OCI-LY7 (cell line): ENCODE measurements at regions not wholly inside any gene's neighbourhood (a gene's known extent, or its start where the extent isn't known, plus 50 kb on each side); places are given as distances from the start of the nearest gene placed in this dataset.

Source experiments
- BruUV-seq: library from RNA; stranded (reverse); fragments of 400-500 nt; replicated peaks from 2 replicates; lab custom pipeline; 2021; lab: Mats Ljungman, UMichigan
- CTCF ChIA-PET: fragments of 300-600 bp; sonication (Branson Sonifier 250); formaldehyde crosslinking; loops from one replicate; lab custom pipeline; 2022; ENCODE audit warnings: antibody characterized with exemption; ENCODE audit not compliant: unreplicated experiment; lab: Charles Lee
- POLR2A ChIA-PET: fragments of 300-600 bp; sonication (Branson Sonifier 250); formaldehyde crosslinking; loops from one replicate; lab custom pipeline; 2022; ENCODE audit warnings: antibody characterized with exemption; lab: Charles Lee
- DNase-seq: peaks from one replicate; pipeline ENCODE4 v3.0.0-alpha.2; 2015; ENCODE audit warnings: low spot score
- H2AFZ ChIP-seq: fragments of 200-600 bp; sonication (generic), shearing (Covaris generic); 2 replicates; pipeline ENCODE4 v1.6.1; 2014; ENCODE audit warnings: mild to moderate bottlenecking, antibody characterized with exemption, low read length, moderate library complexity
- H3K27ac ChIP-seq: fragments of 200-600 bp; sonication (generic); 2 replicates; pipeline ENCODE4 v1.5.1; 2014; ENCODE audit warnings: mixed run types, low read depth, mild to moderate bottlenecking, moderate library complexity, low read length, inconsistent platforms; ENCODE audit not compliant: poor library complexity, severe bottlenecking
- H3K36me3 ChIP-seq: fragments of 200-600 bp; sonication (generic); 2 replicates; pipeline ENCODE4 v1.6.1; 2014; ENCODE audit warnings: mild to moderate bottlenecking, antibody characterized with exemption, low read length, moderate library complexity, mixed read lengths; ENCODE audit not compliant: insufficient read depth
- H3K4me1 ChIP-seq: fragments of 200-600 bp; sonication (generic); 2 replicates; pipeline ENCODE4 v1.5.1; 2014; ENCODE audit warnings: mild to moderate bottlenecking, low read length; ENCODE audit not compliant: insufficient read depth, poor library complexity, severe bottlenecking
- H3K4me2 ChIP-seq: fragments of 200-600 bp; sonication (generic); 2 replicates; pipeline ENCODE4 v1.6.1; 2014; ENCODE audit warnings: mild to moderate bottlenecking, low read length
- H3K4me3 ChIP-seq: fragments of 200-600 bp; sonication (generic); 2 replicates; pipeline ENCODE4 v1.5.1; 2014; ENCODE audit warnings: mild to moderate bottlenecking, low read depth, low read length; ENCODE audit not compliant: poor library complexity, severe bottlenecking
- H3K79me2 ChIP-seq: fragments of 200-600 bp; sonication (generic); 2 replicates; pipeline ENCODE4 v1.6.1; 2016; ENCODE audit warnings: low read depth, mild to moderate bottlenecking, low read length, moderate library complexity, mixed read lengths; ENCODE audit not compliant: insufficient read depth
- H3K9me2 ChIP-seq: fragments of 200-600 bp; sonication (generic); 2 replicates; pipeline ENCODE4 v1.6.1; 2016; ENCODE audit warnings: mild to moderate bottlenecking, low read length, mixed read lengths; ENCODE audit not compliant: insufficient read depth
- H3K9me3 ChIP-seq: fragments of 200-600 bp; sonication (generic); 2 replicates; pipeline ENCODE4 v1.6.1; 2014; ENCODE audit warnings: mild to moderate bottlenecking, mixed run types, low read length, mixed read lengths
- H4K20me1 ChIP-seq: fragments of 200-600 bp; sonication (generic); 2 replicates; pipeline ENCODE4 v1.6.1; 2014; ENCODE audit warnings: mild to moderate bottlenecking, antibody characterized with exemption, low read length, moderate library complexity, mixed read lengths; ENCODE audit not compliant: insufficient read depth
- EZH2phosphoT487 ChIP-seq: fragments of 200-600 bp; sonication (generic); IDR thresholded peaks from 2 replicates; pipeline ENCODE4 v1.6.1; 2018; ENCODE audit warnings: low read depth, borderline replicate concordance, mild to moderate bottlenecking, mixed run types, antibody characterized with exemption, low read length, moderate library complexity, mixed read lengths
- intact Hi-C: fragments of 100-400 bp; cut with micrococcal nuclease; formaldehyde crosslinking; loops from one replicate; pipeline ENCODE4 v1.10.0; 2022; ENCODE audit not compliant: unreplicated experiment
- TF ChIP-seq, protein P1 (sequence below): fragments of 200-600 bp; sonication (generic); conservative IDR thresholded peaks from 2 replicates; pipeline ENCODE4 v1.5.1; 2014; ENCODE audit warnings: mild to moderate bottlenecking, antibody characterized with exemption, low read length, moderate library complexity, mixed read lengths

DNA sequence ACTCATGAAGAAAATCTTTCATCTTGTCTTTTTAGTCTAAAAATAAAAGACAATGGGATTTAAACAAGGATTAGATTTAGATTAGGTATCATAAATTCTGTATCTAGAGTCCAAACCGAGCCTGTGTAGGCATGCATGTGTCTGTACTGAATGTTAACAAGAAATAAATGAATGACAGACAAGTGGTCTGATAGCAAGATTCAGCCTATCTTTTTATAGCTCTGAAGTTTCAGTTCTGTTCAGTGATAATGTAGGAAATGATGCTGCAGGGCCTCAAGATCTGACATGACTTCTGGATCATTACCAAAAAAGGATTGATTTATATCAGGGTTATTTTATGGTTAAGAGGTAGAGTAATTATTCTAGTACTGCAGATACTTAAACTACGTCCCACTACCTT, 137.0 kb upstream of the ATP5MC3 start:
- CTCF ChIA-PET, result no interaction called here
- Histone ChIP-seq H3K4me3 (no peak overlapping the region), H3K79me2 (no peaks in the 10 kb centered on the region), H3K4me1 (no peaks in the 10 kb centered on the region), H3K4me2 (no peak overlapping the region), H4K20me1 (no peaks in the 10 kb centered on the region), H3K27ac (no peak overlapping the region), H3K9me2 (no peaks in the 10 kb centered on the region), H3K36me3 (no peaks in the 10 kb centered on the region), H3K9me3 (no peaks in the 10 kb centered on the region), H2AFZ (no peak overlapping the region)
- BruUV-seq, result no TSS peak
- POLR2A ChIA-PET, result no interaction called here
- no peak for DNase-seq
- TF ChIP-seq, protein P1, sequence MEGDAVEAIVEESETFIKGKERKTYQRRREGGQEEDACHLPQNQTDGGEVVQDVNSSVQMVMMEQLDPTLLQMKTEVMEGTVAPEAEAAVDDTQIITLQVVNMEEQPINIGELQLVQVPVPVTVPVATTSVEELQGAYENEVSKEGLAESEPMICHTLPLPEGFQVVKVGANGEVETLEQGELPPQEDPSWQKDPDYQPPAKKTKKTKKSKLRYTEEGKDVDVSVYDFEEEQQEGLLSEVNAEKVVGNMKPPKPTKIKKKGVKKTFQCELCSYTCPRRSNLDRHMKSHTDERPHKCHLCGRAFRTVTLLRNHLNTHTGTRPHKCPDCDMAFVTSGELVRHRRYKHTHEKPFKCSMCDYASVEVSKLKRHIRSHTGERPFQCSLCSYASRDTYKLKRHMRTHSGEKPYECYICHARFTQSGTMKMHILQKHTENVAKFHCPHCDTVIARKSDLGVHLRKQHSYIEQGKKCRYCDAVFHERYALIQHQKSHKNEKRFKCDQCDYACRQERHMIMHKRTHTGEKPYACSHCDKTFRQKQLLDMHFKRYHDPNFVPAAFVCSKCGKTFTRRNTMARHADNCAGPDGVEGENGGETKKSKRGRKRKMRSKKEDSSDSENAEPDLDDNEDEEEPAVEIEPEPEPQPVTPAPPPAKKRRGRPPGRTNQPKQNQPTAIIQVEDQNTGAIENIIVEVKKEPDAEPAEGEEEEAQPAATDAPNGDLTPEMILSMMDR, result no peak
- TF ChIP-seq EZH2phosphoT487, result no peak
- intact Hi-C loops, result no loop called here

DNA sequence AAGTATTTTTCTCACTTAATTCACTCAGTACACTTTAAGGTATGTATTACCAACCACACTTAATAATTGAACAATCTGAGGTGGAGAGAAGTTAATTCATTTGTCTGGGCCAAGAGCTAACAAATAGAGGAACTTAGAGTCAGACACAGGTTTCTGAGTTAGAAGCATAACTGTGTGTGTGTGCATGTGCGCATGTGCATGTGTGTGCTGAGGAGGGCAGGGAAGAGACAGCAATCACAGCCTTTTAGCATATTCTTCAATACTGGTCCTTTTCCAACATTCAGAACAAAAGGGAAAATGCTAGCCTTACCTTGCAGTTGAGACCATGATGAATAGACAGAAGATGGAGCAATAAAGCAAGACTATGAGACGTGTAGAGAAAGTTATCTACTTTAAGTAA, 136.2 kb upstream of the ATP5MC3 start:
- H3K36me3 ChIP-seq, result no peaks in the 10 kb centered on the region
- no TSS peak for BruUV-seq
- no peak overlapping the region for H3K27ac ChIP-seq
- H2AFZ ChIP-seq, result no peak overlapping the region
- intact Hi-C loops, result no loop called here
- ChIA-PET CTCF (no interaction called here), POLR2A (no interaction called here)
- H3K4me1 ChIP-seq, result no peaks in the 10 kb centered on the region
- no peaks in the 10 kb centered on the region for H3K9me2 ChIP-seq
- no peak for DNase-seq
- H3K9me3 ChIP-seq, result no peaks in the 10 kb centered on the region
- TF ChIP-seq EZH2phosphoT487, result no peak
- TF ChIP-seq, protein P1, result no peak
- H3K4me3 ChIP-seq, result no peak overlapping the region
- H3K79me2 ChIP-seq, result no peaks in the 10 kb centered on the region
- no peaks in the 10 kb centered on the region for H4K20me1 ChIP-seq
- no peak overlapping the region for H3K4me2 ChIP-seq

GRCh38 chr2:175312137-175312536, 130.6 kb upstream of the ATP5MC3 start:
- CTCF ChIA-PET, result no interaction called here
- POLR2A ChIA-PET, result no interaction called here
- Histone ChIP-seq H3K9me3 (no peaks in the 10 kb centered on the region), H3K36me3 (no peaks in the 10 kb centered on the region), H3K4me1 (no peaks in the 10 kb centered on the region), H3K4me2 (no peak overlapping the region), H2AFZ (no peak overlapping the region), H3K9me2 (no peaks in the 10 kb centered on the region), H3K79me2 (no peaks in the 10 kb centered on the region), H3K27ac (no peak overlapping the region), H3K4me3 (no peak overlapping the region), H4K20me1 (no peaks in the 10 kb centered on the region)
- no TSS peak for BruUV-seq
- DNase-seq, result no peak
- intact Hi-C loops, result no loop called here
- no peak for TF ChIP-seq EZH2phosphoT487
- TF ChIP-seq, protein P1, result no peak
